NCI-H2171 treated with DMSO at 0.1 percent for 48 hours (cell line): ENCODE measurements at regions not wholly inside any gene's neighbourhood (a gene's known extent, or its start where the extent isn't known, plus 50 kb on each side); places are given as distances from the start of the nearest gene placed in this dataset.
"Not testable (repeated sequence)": the region's sequence is repeated elsewhere in the genome, so short reads cannot be mapped to it uniquely, and the experiment has no call there.

Experiments used
- DNase-seq: peaks from one replicate; lab custom pipeline; 2025; lab: John Stamatoyannopoulos, UW

DNA sequence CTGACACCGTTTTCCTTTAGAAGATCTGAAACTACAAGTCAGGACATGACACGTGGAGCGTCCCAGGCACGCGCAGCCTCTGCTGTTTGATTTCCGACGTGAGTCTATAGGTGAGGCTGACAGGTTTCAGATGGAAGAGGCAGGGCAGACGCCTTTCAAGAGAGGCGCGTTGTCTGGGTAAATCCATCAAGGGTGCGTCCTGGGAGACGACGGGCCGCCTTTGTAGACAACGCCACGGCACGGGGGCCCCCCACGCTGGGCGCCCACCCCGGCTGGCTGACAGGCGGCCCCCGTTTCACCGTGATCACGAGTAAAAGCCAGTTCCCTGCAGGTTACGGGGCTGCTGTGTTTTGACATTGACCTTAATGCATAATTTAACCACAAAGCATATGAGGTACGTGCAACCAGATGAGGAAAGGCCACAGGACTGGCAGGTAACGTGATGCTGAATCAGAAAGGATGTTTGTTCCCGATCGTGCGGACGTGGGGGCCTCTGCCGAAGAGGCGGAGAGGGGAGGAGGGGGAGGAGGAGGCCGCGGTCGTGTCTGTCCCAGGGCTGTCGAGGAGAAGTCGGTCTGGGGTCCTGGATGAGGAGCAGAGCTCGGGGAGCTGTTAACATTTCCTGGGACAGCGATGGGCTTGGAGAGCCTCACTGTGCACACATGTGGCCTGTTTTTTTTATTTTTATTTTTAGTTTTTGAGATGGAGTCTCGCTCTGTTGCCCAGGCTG, 51.1 kb upstream of the PPP2R3B start:
- DNase-seq, result peak; percentile 5

- DNase-seq, result no peak
Measured at GRCh38 chrX:439241-439640, 52.5 kb upstream of the PPP2R3B start.

GRCh38 chrX:439719-440118, 53.0 kb upstream of the PPP2R3B start:
- DNase-seq, result no peak

DNA sequence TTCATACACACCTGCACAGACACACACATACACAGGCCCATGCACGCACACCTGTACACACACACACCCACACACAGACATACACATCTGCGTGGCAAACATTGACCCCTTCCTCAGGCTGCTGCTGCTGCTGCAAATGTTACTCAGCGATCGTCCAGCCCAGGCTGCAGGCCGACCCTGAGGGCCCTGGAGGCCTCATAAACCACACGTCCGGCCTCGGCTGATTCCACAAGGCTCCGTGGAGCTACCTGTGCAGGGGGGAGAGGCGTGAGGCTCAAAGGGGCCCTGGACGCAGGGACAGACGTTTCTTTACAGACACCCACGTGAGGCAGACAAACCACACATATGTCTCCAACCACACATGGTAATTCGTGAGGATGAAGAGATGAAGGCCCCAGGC, 53.9 kb upstream of the PPP2R3B start:
- DNase-seq, result no peak

DNA sequence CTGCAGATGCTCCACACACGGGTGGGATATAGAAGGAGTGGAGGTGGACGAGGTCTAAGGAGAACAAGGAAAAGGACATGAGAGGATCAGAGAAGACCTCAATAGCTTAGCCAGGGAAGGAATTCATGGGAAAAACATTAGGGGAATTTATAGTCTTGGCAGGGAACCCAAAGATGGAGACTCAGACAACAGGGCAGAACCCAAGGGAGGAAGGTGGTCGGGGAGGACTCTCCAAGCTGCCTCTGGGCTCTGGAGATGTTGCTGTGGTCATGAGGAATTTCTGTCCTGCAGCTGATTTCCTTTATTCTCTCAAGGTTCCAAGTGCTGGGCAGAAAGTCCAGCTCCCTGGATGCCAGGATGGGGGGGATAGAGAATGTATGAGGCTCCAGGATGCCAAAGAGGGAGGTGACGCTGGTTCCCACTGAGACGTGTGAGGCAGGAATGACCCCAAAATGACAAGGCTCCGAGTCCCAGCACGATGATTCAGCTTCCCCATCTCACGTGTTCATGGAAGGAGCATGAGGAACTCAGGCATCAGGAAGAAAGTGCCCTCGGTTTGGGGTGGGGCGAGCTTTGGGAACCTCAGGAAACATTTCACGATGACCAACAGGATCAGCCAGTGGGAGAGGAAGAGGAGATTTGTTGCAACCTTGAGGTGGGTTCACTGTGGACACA, 57.0 kb upstream of the PPP2R3B start:
- DNase-seq, result no peak

- DNase-seq, result no peak
Measured at GRCh38 chrX:444305-444704, 57.6 kb upstream of the PPP2R3B start.

DNA sequence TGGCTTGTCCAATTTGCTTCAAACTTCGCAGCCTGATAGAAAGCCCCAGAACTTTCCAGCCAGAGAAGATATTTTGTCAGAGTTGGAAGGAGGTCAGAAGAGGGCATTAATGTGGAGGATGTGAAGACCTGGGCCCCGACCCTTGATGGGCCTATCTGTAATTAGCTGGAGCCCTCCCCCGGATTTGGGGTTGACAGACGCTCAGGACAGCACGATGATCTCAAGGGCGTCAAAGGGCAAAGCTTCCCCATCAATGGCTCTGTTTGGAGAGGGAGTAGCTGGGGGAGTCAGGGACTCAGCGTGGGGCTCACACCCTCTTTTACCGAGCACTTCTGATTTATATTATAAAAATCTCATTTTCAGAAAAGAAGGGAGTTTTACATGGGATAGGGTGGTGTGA, 59.0 kb upstream of the PPP2R3B start:
- DNase-seq, result no peak

GRCh38 chrX:446245-446644, 59.5 kb upstream of the PPP2R3B start:
- DNase-seq, result no peak

- no peak for DNase-seq
Measured at GRCh38 chrX:447052-447451, 60.3 kb upstream of the PPP2R3B start.

DNA sequence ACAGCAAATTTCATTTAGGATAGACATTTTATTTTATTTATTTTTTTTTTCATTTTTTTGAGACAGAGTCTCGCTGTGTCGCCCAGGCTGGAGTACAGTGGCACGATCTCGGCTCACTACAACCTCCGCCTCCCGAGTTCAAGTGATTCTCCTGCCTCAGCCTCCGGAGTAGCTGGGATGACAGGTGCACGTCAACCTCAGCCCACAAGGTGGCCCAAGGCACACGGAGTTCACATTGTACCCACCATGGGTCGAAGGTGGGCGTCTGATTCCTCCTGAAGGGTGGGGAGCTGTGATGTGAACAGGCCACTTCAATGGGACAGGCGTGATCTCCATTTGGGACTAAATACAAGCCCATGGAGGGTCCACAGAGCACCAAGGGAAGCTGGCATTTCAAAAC, 65.0 kb upstream of the PPP2R3B start:
- not testable (repeated sequence) for DNase-seq

- no peak for DNase-seq
Measured at GRCh38 chrX:452598-452997, 65.9 kb upstream of the PPP2R3B start.

GRCh38 chrX:454514-454913, 67.8 kb upstream of the PPP2R3B start:
- DNase-seq, result not testable (repeated sequence)

- DNase-seq, result no peak
Measured at GRCh38 chrX:455199-455598, 68.5 kb upstream of the PPP2R3B start.

DNA sequence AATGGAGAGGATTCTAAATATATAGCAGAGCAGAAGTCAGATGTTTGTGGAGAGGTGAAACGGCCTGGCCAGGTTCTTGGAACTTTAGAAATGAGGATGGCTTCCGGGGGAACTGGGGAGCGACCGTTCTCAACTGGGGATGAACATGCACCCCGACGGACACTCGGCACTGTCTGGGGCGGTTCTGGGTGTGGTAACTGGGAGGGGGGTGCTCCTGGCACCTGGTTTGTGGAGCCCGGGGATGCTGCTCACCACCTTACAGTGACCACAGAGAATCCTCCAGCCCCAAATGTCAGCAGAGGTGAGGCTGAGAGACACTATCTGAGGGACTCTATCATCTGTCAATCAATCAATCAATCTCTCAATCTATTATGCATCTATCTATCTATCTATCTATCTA, 69.0 kb upstream of the PPP2R3B start:
- DNase-seq, result no peak

GRCh38 chrX:456146-456545, 69.4 kb upstream of the PPP2R3B start:
- DNase-seq, result no peak

DNA sequence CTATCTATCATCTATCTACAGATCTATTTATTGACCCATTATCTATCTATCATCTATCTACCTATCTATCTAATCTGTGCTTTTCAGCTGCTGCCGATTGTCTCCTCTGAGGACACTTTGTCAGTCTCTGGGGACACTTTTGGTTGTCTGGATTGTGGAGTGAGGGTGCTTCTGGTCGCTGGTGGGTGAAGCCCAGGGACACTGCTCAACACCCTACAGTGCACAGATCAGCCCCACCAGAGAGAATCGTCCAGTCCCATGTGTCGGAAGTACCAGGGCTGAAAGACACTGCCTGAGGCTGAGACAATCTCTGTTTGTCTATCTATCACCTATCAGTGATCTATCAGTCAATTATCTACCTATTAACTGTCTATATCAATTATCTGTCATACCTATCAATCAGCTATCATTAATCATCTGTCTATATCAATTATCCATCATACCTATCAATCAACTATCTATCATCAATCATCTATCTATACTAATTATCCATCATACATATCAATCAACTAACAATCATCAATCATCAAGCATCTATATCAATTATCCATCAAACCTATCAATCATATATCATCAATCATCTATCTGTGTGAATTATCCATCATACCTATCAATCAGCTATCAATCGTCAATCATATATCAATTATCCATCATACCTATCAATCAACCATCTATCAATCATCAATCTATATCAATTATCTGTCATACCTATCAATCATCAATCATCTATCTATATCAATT, 70.0 kb upstream of the PPP2R3B start:
- DNase-seq, result no peak

DNA sequence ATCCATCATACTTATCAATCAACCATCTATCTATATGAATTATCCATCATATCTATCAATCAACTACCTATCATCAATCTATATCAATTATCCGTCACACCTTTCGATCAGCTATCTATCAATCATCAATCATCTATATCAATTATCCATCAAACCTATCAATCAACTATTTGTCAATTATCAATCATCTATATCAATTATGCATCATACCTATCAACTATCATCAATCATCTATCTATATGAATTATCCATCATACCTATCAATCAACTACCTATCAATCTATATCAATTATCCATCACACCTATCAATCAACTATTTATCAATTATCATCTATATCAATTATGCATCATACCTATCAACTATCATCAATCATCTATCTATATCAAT, 70.6 kb upstream of the PPP2R3B start:
- DNase-seq, result no peak

GRCh38 chrX:458631-459061, 71.9 kb upstream of the PPP2R3B start:
- DNase-seq, result no peak

- no peak for DNase-seq
Measured at GRCh38 chrX:459611-460010, 72.9 kb upstream of the PPP2R3B start.

- DNase-seq, result no peak
Measured at GRCh38 chrX:460116-460515, 73.4 kb upstream of the PPP2R3B start.

GRCh38 chrX:460823-461640, 74.3 kb upstream of the PPP2R3B start:
- DNase-seq, result no peak

GRCh38 chrX:462853-463252, 76.1 kb upstream of the PPP2R3B start:
- no peak for DNase-seq
